AML-193 (cell line): ENCODE measurements at regions not wholly inside any gene's neighbourhood (a gene's known extent, or its start where the extent isn't known, plus 50 kb on each side); places are given as distances from the start of the nearest gene placed in this dataset.
A peak's percentile ranks its signal among the peaks of the same experiment; 100 is the strongest.

Experiments
- DNase-seq, 2 experiments: peaks; one replicate each; lab custom pipeline; 2025; lab: John Stamatoyannopoulos, UW

GRCh38 chr1:29706936-29707335 is 470.6 kb downstream of the PTPRU start:
- DNase-seq = no peak

GRCh38 chr1:29704430-29704829 is 468.1 kb downstream of the PTPRU start:
- no peak for DNase-seq

- DNase-seq = peak in 1 of 2 experiments; percentile 3
Measured at GRCh38 chr1:29703596-29704370, 467.5 kb downstream of the PTPRU start.

- DNase-seq = no peak
Measured at GRCh38 chr1:29700491-29700890, 464.2 kb downstream of the PTPRU start.

GRCh38 chr1:29698626-29699025 is 462.3 kb downstream of the PTPRU start:
- no peak for DNase-seq

- no peak for DNase-seq
Measured at GRCh38 chr1:29698033-29698432, 461.7 kb downstream of the PTPRU start.

- no peak for DNase-seq
Measured at GRCh38 chr1:29697391-29697780, 461.1 kb downstream of the PTPRU start.

GRCh38 chr1:29696656-29697390 is 460.5 kb downstream of the PTPRU start:
- DNase-seq = no peak

GRCh38 chr1:29695803-29696202 is 459.5 kb downstream of the PTPRU start:
- no peak for DNase-seq

- DNase-seq = no peak
Measured at GRCh38 chr1:29695036-29695435, 458.7 kb downstream of the PTPRU start.

GRCh38 chr1:29691499-29691898 is 455.2 kb downstream of the PTPRU start:
- DNase-seq = no peak

GRCh38 chr1:29690156-29690555 is 453.8 kb downstream of the PTPRU start:
- DNase-seq = no peak

- DNase-seq = no peak
Measured at GRCh38 chr1:29689372-29690030, 453.2 kb downstream of the PTPRU start.

- DNase-seq = no peak
Measured at GRCh38 chr1:29688471-29689365, 452.4 kb downstream of the PTPRU start.

- DNase-seq = no peak
Measured at GRCh38 chr1:29687601-29688244, 451.4 kb downstream of the PTPRU start.

- no peak for DNase-seq
Measured at GRCh38 chr1:29687166-29687565, 450.8 kb downstream of the PTPRU start.

- no peak for DNase-seq
Measured at GRCh38 chr1:29686012-29686930, 449.9 kb downstream of the PTPRU start.

- DNase-seq = no peak
Measured at GRCh38 chr1:29685387-29685786, 449.1 kb downstream of the PTPRU start.

GRCh38 chr1:29684141-29684540 is 447.8 kb downstream of the PTPRU start:
- DNase-seq = no peak

GRCh38 chr1:29683472-29683871 is 447.1 kb downstream of the PTPRU start:
- no peak for DNase-seq
